ENCODE measurements at regions not wholly inside any gene's neighbourhood (a gene's known extent, or its start where the extent isn't known, plus 50 kb on each side); places are given as distances from the start of the nearest gene placed in this dataset.

GRCh38 chr2:47315475-47315874 lies 53.6 kb upstream of the EPCAM start:
- Histone ChIP-seq H3K27me3 (ENCODE audit: insufficient read depth, low read depth, severe bottlenecking) (no peaks in the 10 kb centered on the region), H3K4me3 (ENCODE audit: low read depth, low read length) (no peak overlapping the region), H3K9me3 (ENCODE audit: severe bottlenecking) (no peaks in the 10 kb centered on the region), H3K36me3 (no peaks in the 10 kb centered on the region), H3K27ac (no peak overlapping the region)
- no peak for TF ChIP-seq CTCF (IDR thresholded peaks at IDR 0.05; ENCODE audit: low read depth, low read length)
- DNase-seq, result no peak

GRCh38 chr2:47313728-47314127 lies 55.4 kb upstream of the EPCAM start:
- Histone ChIP-seq H3K27me3 (ENCODE audit: insufficient read depth, low read depth, severe bottlenecking) (no peaks in the 10 kb centered on the region), H3K36me3 (no peaks in the 10 kb centered on the region), H3K4me3 (ENCODE audit: low read depth, low read length) (no peak overlapping the region), H3K9me3 (ENCODE audit: severe bottlenecking) (no peaks in the 10 kb centered on the region), H3K27ac (no peak overlapping the region)
- no peak for DNase-seq
- 0 out of 2 replicates have a peak, but pooled peaks have one; percentile 26 for TF ChIP-seq CTCF (IDR thresholded peaks at IDR 0.05; ENCODE audit: low read depth, low read length)

GRCh38 chr2:47313141-47313691 lies 55.9 kb upstream of the EPCAM start:
- Histone ChIP-seq H3K27ac (no peak overlapping the region), H3K27me3 (ENCODE audit: insufficient read depth, low read depth, severe bottlenecking) (no peaks in the 10 kb centered on the region), H3K4me3 (ENCODE audit: low read depth, low read length) (no peak overlapping the region), H3K9me3 (ENCODE audit: severe bottlenecking) (no peaks in the 10 kb centered on the region), H3K36me3 (no peaks in the 10 kb centered on the region)
- TF ChIP-seq CTCF (IDR thresholded peaks at IDR 0.05; ENCODE audit: low read depth, low read length), result 0 out of 2 replicates have a peak, but pooled peaks have one; percentile 16
- DNase-seq, result no peak

GRCh38 chr2:47312491-47312850 lies 56.6 kb upstream of the EPCAM start:
- H3K27ac ChIP-seq, result no peak overlapping the region
- no peak for TF ChIP-seq CTCF (IDR thresholded peaks at IDR 0.05; ENCODE audit: low read depth, low read length)
- no peaks in the 10 kb centered on the region for H3K27me3 ChIP-seq (ENCODE audit: insufficient read depth, low read depth, severe bottlenecking)
- no peaks in the 10 kb centered on the region for H3K36me3 ChIP-seq
- H3K4me3 ChIP-seq (ENCODE audit: low read depth, low read length), result no peak overlapping the region
- no peak for DNase-seq
- H3K9me3 ChIP-seq (ENCODE audit: severe bottlenecking), result no peaks in the 10 kb centered on the region

- Histone ChIP-seq H3K4me3 (ENCODE audit: low read depth, low read length) (no peak overlapping the region), H3K27me3 (ENCODE audit: insufficient read depth, low read depth, severe bottlenecking) (no peaks in the 10 kb centered on the region), H3K36me3 (no peaks in the 10 kb centered on the region), H3K27ac (no peak overlapping the region), H3K9me3 (ENCODE audit: severe bottlenecking) (no peaks in the 10 kb centered on the region)
- no peak for TF ChIP-seq CTCF (IDR thresholded peaks at IDR 0.05; ENCODE audit: low read depth, low read length)
- no peak for DNase-seq
These were observed 57.2 kb upstream of the EPCAM start for GRCh38 chr2:47311764-47312490.
